HEK293 (cell line): ENCODE measurements at regions not wholly inside any gene's neighbourhood (a gene's known extent, or its start where the extent isn't known, plus 50 kb on each side); places are given as distances from the start of the nearest gene placed in this dataset.

Experiments used
- CTCF ChIA-PET: fragments of 350-600 bp; formaldehyde crosslinking; extraction: SDS; loops from one replicate; lab custom pipeline; 2021; ENCODE audit warnings: antibody characterized with exemption; lab: Yijun Ruan, JAX
- POLR2A ChIA-PET: fragments of 300-600 bp; formaldehyde crosslinking; extraction: SDS; loops from one replicate; lab custom pipeline; 2020; ENCODE audit warnings: antibody characterized with exemption, inconsistent platforms; lab: Yijun Ruan, JAX
- H3K27ac ChIP-seq: fragments of 200-500 bp; sonication (Bioruptor generic); 2 replicates; pipeline ENCODE4 v1.5.1; 2014; ENCODE audit warnings: low read depth, low read length, control low read depth, inconsistent platforms; ENCODE audit errors: extremely low read depth
- H3K36me3 ChIP-seq, 2 experiments: fragments of 200-500 bp in 1 of 2; sonication (Bioruptor generic) in 1 of 2; 1 replicate in 1 of 2; 2 replicates in 1 of 2; pipeline ENCODE4 v1.5.1; 2014 to 2017; ENCODE audit warnings: inconsistent platforms in 2 of 2, low read length in 2 of 2; ENCODE audit not compliant: control insufficient read depth in 2 of 2, insufficient read depth in 1 of 2
- H3K4me1 ChIP-seq: fragments of 200-500 bp; sonication (Bioruptor generic); 2 replicates; pipeline ENCODE4 v1.5.1; 2014; ENCODE audit warnings: mild to moderate bottlenecking, low read length, inconsistent platforms; ENCODE audit not compliant: control insufficient read depth, insufficient read depth
- H3K4me3 ChIP-seq: 2 replicates; pipeline ENCODE4 v1.5.1; 2011; ENCODE audit warnings: low read depth, mild to moderate bottlenecking, control low read depth, low read length, moderate library complexity
- H3K9me3 ChIP-seq: fragments of 200-500 bp; sonication (Bioruptor generic); 2 replicates; pipeline ENCODE4 v1.5.1; 2014; ENCODE audit warnings: low read depth, low read length, inconsistent platforms; ENCODE audit not compliant: control insufficient read depth, insufficient read depth
- BCL11B ChIP-seq: fragments of 450-650 bp; formaldehyde crosslinking; IDR thresholded peaks from 2 replicates; pipeline ENCODE4 v1.5.1; 2016; ENCODE audit warnings: low read depth, missing biosample characterization, missing genetic modification characterization
- GFI1B ChIP-seq: fragments of 450-650 bp; formaldehyde crosslinking; IDR thresholded peaks from 2 replicates; pipeline ENCODE4 v1.5.1; 2016; ENCODE audit warnings: missing biosample characterization, missing genetic modification characterization
- MEIS1 ChIP-seq: sonication (generic); formaldehyde crosslinking; IDR thresholded peaks from 2 replicates; pipeline ENCODE4 v1.8.1; 2022; ENCODE audit warnings: missing genetic modification reagents, mild to moderate bottlenecking, borderline replicate concordance
- PRDM4 ChIP-seq: fragments of 450-650 bp; formaldehyde crosslinking; IDR thresholded peaks from 2 replicates; pipeline ENCODE4 v1.5.1; 2017; ENCODE audit warnings: missing biosample characterization, missing genetic modification characterization
- SCRT2 ChIP-seq: fragments of 450-650 bp; formaldehyde crosslinking; IDR thresholded peaks from 2 replicates; pipeline ENCODE4 v1.5.1; 2016; ENCODE audit warnings: missing biosample characterization, missing genetic modification characterization
- SP2 ChIP-seq: fragments of 450-650 bp; formaldehyde crosslinking; IDR thresholded peaks from 2 replicates; pipeline ENCODE4 v1.5.1; 2016; ENCODE audit warnings: missing biosample characterization, missing genetic modification characterization
- ZBTB17 ChIP-seq: fragments of 450-650 bp; formaldehyde crosslinking; IDR thresholded peaks from 2 replicates; pipeline ENCODE4 v1.5.1; 2016; ENCODE audit warnings: missing biosample characterization, missing genetic modification characterization
- ZFP3 ChIP-seq: fragments of 450-650 bp; formaldehyde crosslinking; IDR thresholded peaks from 2 replicates; pipeline ENCODE4 v1.5.1; 2016; ENCODE audit warnings: low read depth, missing biosample characterization, missing genetic modification characterization
- ZNF112 ChIP-seq: fragments of 450-650 bp; formaldehyde crosslinking; IDR thresholded peaks from 2 replicates; pipeline ENCODE4 v1.5.0; 2017; ENCODE audit warnings: missing biosample characterization, missing genetic modification characterization
- ZNF140 ChIP-seq: fragments of 450-650 bp; formaldehyde crosslinking; IDR thresholded peaks from 2 replicates; pipeline ENCODE4 v1.5.1; 2016; ENCODE audit warnings: missing biosample characterization, missing genetic modification characterization
- ZNF155 ChIP-seq: fragments of 450-650 bp; formaldehyde crosslinking; IDR thresholded peaks from 2 replicates; pipeline ENCODE4 v1.5.1; 2016; ENCODE audit warnings: missing biosample characterization, missing genetic modification characterization
- ZNF175 ChIP-seq: fragments of 450-650 bp; formaldehyde crosslinking; IDR thresholded peaks from 2 replicates; pipeline ENCODE4 v1.5.1; 2016; ENCODE audit warnings: missing biosample characterization, missing genetic modification characterization
- ZNF184 ChIP-seq: fragments of 450-650 bp; IDR thresholded peaks from 2 replicates; pipeline ENCODE4 v1.5.1; 2018; ENCODE audit warnings: missing biosample characterization, mild to moderate bottlenecking, missing genetic modification characterization
- ZNF280D ChIP-seq: fragments of 450-650 bp; formaldehyde crosslinking; IDR thresholded peaks from 2 replicates; pipeline ENCODE4 v1.5.1; 2016; ENCODE audit warnings: missing biosample characterization, missing genetic modification characterization
- ZNF311 ChIP-seq: fragments of 450-650 bp; formaldehyde crosslinking; IDR thresholded peaks from 2 replicates; pipeline ENCODE4 v1.5.1; 2017; ENCODE audit warnings: missing biosample characterization, missing genetic modification characterization, borderline replicate concordance
- ZNF37A ChIP-seq: fragments of 450-650 bp; IDR thresholded peaks from 2 replicates; pipeline ENCODE4 v1.5.1; 2018; ENCODE audit warnings: missing biosample characterization, missing genetic modification characterization
- ZNF433 ChIP-seq: fragments of 450-650 bp; formaldehyde crosslinking; IDR thresholded peaks from 2 replicates; pipeline ENCODE4 v1.5.1; 2016; ENCODE audit warnings: missing biosample characterization, missing genetic modification characterization, low read depth
- ZNF48 ChIP-seq: fragments of 450-650 bp; formaldehyde crosslinking; IDR thresholded peaks from 2 replicates; pipeline ENCODE4 v1.5.1; 2016; ENCODE audit warnings: missing biosample characterization, missing genetic modification characterization
- ZNF488 ChIP-seq: fragments of 450-650 bp; formaldehyde crosslinking; IDR thresholded peaks from 2 replicates; pipeline ENCODE4 v1.5.1; 2016; ENCODE audit warnings: missing biosample characterization, missing genetic modification characterization
- ZNF513 ChIP-seq: fragments of 450-650 bp; IDR thresholded peaks from 2 replicates; pipeline ENCODE4 v1.5.1; 2018; ENCODE audit warnings: missing biosample characterization, missing genetic modification characterization
- ZNF521 ChIP-seq: fragments of 450-650 bp; formaldehyde crosslinking; IDR thresholded peaks from 2 replicates; pipeline ENCODE4 v1.5.1; 2017; ENCODE audit warnings: missing biosample characterization, mild to moderate bottlenecking, missing genetic modification characterization
- ZNF529 ChIP-seq: fragments of 450-650 bp; formaldehyde crosslinking; IDR thresholded peaks from 2 replicates; pipeline ENCODE4 v1.5.1; 2017; ENCODE audit warnings: missing genetic modification characterization, missing biosample characterization; ENCODE audit not compliant: insufficient replicate concordance
- ZNF544 ChIP-seq: fragments of 450-650 bp; formaldehyde crosslinking; IDR thresholded peaks from 2 replicates; pipeline ENCODE4 v1.5.0; 2017; ENCODE audit warnings: missing biosample characterization, missing genetic modification characterization
- ZNF658 ChIP-seq: fragments of 450-650 bp; formaldehyde crosslinking; IDR thresholded peaks from 2 replicates; pipeline ENCODE4; 2016; ENCODE audit warnings: missing biosample characterization, missing genetic modification characterization
- ZNF776 ChIP-seq: fragments of 450-650 bp; formaldehyde crosslinking; IDR thresholded peaks from 2 replicates; pipeline ENCODE4 v1.5.0; 2017; ENCODE audit warnings: missing biosample characterization, missing genetic modification characterization, borderline replicate concordance
- ZSCAN23 ChIP-seq: fragments of 450-650 bp; formaldehyde crosslinking; IDR thresholded peaks from 2 replicates; pipeline ENCODE4 v1.5.1; 2016; ENCODE audit warnings: missing biosample characterization, missing genetic modification characterization

GRCh38 chr3:166388321-166388720 is 551.1 kb upstream of the BCHE start:
- ChIA-PET POLR2A (no interaction called here), CTCF (no interaction called here)
- H3K4me3 ChIP-seq = no peak overlapping the region
- H3K4me1 ChIP-seq = no peaks in the 10 kb centered on the region
- TF ChIP-seq MEIS1 (CRISPR knock-in tag) (no peak), ZNF311 (tag by site-specific recombination) (no peak), ZNF155 (tag by site-specific recombination) (no peak), ZNF521 (no peak), SP2 (tag by site-specific recombination) (no peak), ZNF544 (no peak), ZNF37A (tag by site-specific recombination) (no peak), ZNF488 (no peak), PRDM4 (tag by site-specific recombination) (no peak), BCL11B (tag by site-specific recombination) (no peak), ZNF433 (tag by site-specific recombination) (no peak)
- no peak overlapping the region for H3K27ac ChIP-seq
- no peaks in the 10 kb centered on the region for H3K9me3 ChIP-seq
- H3K36me3 ChIP-seq = no peaks in the 10 kb centered on the region

GRCh38 chr3:166372571-166373106 is 535.4 kb upstream of the BCHE start:
- TF ChIP-seq ZNF529 (tag by site-specific recombination) (no peak), ZSCAN23 (tag by site-specific recombination) (no peak), ZFP3 (tag by site-specific recombination) (no peak), ZNF311 (tag by site-specific recombination) (no peak), ZBTB17 (tag by site-specific recombination) (no peak), GFI1B (tag by site-specific recombination) (no peak), ZNF112 (tag by site-specific recombination) (no peak), ZNF776 (tag by site-specific recombination) (no peak), ZNF280D (tag by site-specific recombination) (no peak), ZNF184 (tag by site-specific recombination) (no peak), ZNF658 (tag by site-specific recombination) (no peak), ZNF48 (tag by site-specific recombination) (no peak), ZNF140 (no peak), ZNF513 (tag by site-specific recombination) (no peak), SCRT2 (no peak), ZNF175 (no peak)
- H3K4me3 ChIP-seq = no peak overlapping the region
- no peaks in the 10 kb centered on the region for H3K9me3 ChIP-seq
- H3K36me3 ChIP-seq = no peaks in the 10 kb centered on the region
- POLR2A ChIA-PET = no interaction called here
- CTCF ChIA-PET = no interaction called here
- H3K4me1 ChIP-seq = no peaks in the 10 kb centered on the region
- no peak overlapping the region for H3K27ac ChIP-seq
